ENCODE measurements at regions not wholly inside any gene's neighbourhood (a gene's known extent, or its start where the extent isn't known, plus 50 kb on each side); places are given as distances from the start of the nearest gene placed in this dataset.

DNA sequence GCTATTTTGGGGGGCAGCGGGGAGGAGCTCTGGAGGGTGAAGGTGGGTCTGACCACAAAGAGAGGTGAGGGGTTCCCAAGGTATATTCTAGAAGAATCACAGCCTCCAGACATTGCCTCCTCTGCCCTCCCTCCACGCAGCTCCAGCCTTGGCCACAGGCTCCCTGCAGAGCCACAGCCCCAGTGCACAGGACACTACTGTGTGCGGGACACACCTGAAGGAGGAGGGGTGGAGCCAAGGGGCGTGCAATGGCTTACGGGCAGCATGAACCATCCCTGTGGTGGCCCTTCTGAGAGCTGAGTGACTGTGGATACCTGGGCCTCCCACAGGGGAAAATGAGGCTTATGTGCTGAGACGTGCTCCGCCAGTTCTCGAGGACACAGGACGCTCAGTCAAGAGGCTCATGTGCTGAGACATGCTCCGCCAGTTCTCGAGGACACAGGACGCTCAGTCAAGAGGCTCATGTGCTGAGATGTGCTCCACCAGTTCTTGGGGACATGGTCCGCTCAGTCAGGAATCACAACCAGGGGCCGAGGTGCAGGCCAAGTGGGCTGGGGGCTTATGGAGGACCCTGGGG lies 417.3 kb downstream of the SHANK2 start:
- peak; percentile 78 for DNase-seq

DNA sequence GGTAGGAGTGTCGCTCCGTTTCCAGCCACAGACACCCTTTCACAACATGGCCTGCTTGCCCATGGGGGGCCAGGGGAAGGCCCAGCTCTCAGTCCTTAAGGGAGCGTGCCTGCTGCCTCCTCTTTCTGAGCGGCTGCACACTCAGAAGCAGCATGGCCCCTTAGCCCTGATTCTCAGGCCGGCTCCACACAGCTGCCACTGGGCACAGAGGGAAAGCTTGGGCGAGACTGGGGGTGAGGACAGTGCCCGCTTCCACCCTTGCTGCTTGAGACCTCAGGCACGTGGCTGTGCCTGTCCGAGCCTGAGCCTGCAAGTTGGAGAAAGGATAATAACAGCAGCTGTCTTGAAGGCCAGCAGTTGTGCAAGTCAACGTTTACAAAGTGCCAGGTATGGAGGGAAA lies 416.3 kb downstream of the SHANK2 start:
- DNase-seq, result peak; percentile 10

DNA sequence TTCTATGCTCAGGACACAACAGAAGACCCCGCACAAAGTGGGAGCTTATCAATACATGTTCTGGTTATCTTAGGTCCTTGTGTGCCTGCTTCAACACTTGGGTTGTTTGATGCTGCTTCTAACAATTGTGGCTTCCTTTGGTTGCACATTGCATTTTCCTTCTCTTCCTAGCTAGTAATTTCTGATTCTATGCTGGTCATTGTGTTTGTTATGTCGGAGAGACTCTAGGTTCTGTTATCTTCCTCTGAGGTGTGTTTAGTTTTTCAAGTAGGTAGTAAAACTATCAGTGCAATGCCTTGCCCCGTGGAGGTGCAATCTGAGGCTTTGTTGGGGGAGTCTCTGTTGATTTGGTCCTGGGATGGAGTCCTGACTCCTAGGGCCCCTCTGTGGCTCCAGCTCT lies 414.2 kb downstream of the SHANK2 start:
- DNase-seq, result no peak

DNA sequence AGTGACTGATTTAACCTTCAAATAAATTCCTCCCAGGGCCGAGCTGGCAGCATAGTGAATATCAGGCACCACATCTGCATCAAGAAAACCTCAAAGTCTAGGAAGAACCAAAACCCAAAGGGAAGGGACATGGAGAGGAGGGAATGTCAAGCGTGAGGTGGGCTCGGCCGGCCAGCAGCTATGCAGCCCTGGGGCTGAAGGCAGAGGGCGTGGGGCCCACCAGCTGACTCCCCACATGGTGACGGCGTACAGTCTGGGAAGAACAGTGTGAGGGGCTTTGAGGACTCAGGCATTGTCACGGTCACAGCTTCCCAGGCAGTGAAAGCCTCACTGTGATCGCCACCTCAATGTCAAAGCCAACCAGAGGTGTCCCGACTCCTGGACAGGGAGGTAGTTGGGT lies 412.5 kb downstream of the SHANK2 start:
- no peak for DNase-seq

GRCh38 chr11:70841264-70841663 lies 411.1 kb downstream of the SHANK2 start:
- DNase-seq, result no peak

DNA sequence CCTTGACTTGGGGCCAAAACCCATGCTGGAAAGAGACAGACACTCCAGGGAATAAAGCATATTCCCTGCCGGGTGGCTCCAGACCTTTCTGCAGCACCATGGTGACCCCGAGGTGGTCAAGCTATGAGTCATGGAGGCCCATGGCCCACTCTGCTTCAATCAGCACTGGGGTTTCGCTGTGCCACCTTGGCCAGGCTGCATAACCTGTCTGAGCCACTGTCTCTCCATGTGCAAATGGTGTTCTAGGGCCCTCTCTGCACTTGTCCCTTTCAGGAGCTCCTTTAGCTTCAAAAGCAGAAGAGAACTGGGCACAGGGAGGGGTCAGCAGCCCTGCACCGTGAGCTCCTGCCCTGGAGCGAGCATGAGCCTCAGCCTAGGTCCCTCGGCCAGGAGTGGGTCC lies 410.1 kb downstream of the SHANK2 start:
- no peak for DNase-seq

GRCh38 chr11:70842701-70843100 lies 409.7 kb downstream of the SHANK2 start:
- no peak for DNase-seq

DNA sequence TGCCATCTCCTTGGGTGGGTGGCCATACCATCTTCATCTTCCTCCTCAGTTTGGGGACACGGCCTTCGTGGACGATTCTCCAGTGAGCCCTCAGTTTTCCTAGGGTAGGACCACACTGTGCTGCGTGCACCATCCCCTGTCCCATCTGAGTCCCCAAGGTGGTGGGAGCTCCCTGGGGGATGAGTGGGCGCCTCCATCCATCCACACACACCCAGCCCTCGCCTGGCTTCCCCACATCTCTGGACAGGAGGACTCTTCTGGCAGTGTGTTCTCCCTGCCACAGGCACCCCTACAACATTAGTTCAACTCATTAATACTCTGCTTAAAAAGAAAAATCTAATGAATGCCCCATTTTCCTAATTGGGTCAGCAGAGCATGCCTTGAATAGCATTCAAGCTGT lies 408.5 kb downstream of the SHANK2 start:
- DNase-seq, result no peak

DNA sequence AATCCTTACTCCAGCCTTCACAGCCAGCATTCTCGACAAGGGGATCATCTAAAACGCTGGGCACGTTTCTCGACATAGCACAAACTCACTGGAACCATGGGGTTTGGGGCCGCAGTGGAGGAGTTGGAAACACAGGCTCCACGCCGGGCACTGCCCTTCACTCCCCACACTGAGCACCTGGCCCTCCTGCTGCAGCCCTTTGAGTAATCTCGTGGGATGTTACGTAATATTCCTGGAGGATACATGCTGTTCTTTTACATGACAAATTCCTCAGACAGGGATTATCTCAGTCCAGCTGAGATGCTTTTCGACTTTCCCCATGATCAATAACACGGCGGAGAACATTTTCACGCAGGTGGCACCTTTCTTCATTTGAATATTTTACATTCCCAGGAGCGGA lies 408.0 kb downstream of the SHANK2 start:
- DNase-seq, result no peak

- DNase-seq, result no peak
Observed at GRCh38 chr11:70845591-70846041, 406.8 kb downstream of the SHANK2 start.

DNA sequence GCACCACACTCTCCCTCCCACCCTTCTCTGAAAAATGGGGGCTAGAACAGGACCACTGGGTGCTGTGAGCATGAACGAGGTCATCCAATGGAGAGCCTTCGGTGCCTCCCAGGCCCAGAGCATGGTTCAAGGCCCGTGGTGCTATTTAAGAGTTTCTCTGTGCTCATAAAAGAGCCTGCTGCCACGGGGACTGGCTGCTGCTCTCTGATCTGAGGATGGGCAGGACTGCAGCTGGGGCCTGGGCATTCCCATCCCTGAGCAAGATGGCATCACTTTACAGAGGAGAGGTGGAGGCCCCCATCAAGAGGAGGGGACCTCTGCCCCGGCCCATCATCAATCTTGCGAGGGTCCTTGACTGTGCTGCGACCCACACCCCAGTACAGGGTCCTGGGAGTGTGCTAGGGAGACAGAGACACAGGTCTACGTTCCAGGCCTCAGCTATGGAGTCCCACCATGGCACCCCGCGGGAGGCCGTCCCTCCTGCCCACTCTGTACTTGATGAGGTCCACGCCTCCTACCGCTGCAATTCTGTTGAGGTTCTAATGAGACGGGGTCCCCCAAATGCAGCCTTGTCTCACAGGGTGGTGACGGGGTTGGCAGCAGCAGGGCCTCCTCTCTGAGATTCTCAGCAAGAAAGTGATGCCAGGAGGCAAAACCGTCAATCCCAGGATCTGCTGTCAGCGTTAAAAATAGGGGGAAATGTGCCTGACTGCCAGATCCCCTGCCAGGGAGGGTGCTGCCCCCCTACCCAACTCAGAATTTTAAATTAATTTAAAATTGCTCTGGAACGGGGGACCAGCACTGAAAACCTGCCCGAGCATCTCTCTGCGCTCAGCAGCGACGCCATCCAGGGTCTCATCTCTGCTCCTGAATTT lies 405.4 kb downstream of the SHANK2 start:
- no peak for DNase-seq

DNA sequence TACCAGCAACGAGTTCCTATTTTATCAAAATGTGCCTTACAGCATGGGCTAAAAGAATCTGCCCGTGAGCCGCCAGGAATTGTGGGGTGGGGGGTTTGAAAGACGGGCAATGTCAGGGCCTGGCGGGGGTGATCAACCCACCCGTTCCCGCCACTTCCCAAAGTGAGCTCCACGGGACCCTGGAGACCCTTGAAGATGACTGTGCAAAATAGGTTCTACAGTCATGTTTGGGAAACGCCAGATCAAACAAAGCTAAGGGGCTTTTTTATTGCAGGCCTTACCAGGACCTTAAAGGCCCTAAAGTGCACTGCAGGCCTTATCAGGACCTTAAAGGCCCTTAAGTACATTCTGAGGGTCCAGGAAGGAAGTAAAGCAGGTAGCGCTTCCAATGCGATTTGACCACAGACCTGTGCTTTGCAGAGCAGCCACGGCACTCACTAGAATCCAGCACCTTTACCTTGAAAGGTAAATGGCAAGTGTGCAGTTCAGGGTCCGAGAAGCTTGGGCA lies 404.1 kb downstream of the SHANK2 start:
- no peak for DNase-seq

DNA sequence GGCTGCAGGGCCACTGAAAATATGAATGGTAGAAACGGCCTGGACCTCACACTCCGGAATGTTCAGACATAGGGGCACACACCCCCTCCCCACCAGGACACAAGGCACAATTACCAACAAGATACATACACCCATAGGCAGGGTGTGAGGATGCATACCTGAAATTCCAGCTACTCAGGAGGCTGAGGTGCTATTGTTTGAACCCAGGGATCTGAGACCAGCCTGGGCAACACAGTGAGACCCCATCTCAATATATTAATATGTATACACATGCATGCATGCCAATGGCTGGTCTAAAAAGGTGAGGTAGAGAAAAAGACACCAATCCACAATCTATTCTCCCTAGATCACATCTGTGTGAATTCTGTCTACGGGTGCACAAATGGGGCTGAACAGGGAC lies 403.3 kb downstream of the SHANK2 start:
- no peak for DNase-seq

DNA sequence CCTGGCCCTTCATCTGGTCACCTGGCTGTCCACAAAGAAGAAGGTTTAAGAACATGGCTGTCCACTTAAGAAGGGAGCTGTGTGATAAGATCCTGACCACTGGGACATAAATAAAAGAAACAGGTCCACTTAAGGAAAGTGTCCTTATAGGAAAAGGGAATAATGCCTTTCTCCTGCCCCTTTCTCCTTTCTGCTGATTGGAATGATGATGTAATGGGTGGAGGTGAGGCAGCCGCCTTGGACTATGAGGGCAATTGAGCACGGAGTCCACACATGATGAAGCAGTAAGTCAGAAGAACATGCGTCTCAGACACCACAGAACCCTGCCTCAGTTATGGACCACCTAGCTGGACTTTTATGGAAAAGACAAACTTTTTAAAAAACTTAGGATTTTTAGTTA lies 401.1 kb downstream of the SHANK2 start:
- no peak for DNase-seq

GRCh38 chr11:70851907-70852306 lies 400.5 kb downstream of the SHANK2 start:
- DNase-seq, result no peak

DNA sequence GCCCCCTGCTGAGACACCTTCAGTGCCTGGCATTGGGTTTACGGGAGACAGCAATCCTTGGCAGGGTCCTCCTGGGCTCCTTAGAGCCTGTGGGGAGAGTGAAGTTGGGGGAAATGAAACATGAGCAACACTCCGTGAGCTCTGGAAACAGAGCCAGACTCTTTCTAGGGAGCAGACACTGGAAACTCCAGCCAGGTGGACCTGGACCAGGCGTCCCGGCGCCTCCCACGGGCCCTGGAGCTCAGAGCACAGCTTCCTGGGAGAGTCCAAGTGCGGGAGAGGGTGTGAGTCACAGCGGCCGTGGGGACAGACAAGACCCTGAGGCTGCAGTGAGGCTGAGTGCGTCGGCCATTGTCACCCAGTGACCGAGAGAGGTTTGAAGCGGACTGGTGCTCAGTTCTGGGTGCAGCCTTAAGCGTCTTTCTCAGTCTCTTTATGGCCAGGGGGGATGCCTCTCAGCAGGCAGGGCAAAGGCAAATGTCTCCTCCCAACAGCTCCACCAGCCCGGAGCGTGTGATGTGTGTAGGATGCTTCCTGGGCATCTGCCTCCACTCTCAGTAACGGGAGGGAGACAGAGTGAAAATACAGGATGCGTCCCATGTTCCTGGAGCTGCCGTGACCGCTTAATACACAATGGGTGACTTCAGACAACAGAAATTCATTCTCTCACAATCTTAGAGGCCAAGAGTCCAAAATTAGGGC lies 399.2 kb downstream of the SHANK2 start:
- no peak for DNase-seq

GRCh38 chr11:70853770-70854108 lies 398.6 kb downstream of the SHANK2 start:
- DNase-seq, result no peak

DNA sequence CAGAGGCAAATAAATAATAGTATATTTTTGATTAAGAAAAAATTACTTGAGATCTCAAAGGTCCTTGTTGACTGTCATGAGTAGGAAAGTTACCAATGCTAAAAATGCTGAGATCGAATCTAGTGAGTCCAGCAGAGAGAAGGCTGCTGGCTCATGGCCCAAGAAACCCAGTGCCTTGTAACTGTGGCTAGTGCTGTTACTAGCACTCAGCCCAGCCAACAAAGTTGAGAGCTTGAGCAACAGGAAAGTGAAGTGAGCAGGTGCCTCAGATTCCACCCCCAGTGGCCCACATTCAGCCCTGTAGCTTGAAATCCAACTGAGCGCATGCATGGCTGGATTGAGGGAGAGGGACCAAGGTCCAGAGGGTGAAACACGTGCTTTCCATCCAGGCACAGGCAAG lies 398.2 kb downstream of the SHANK2 start:
- DNase-seq, result peak; percentile 18

DNA sequence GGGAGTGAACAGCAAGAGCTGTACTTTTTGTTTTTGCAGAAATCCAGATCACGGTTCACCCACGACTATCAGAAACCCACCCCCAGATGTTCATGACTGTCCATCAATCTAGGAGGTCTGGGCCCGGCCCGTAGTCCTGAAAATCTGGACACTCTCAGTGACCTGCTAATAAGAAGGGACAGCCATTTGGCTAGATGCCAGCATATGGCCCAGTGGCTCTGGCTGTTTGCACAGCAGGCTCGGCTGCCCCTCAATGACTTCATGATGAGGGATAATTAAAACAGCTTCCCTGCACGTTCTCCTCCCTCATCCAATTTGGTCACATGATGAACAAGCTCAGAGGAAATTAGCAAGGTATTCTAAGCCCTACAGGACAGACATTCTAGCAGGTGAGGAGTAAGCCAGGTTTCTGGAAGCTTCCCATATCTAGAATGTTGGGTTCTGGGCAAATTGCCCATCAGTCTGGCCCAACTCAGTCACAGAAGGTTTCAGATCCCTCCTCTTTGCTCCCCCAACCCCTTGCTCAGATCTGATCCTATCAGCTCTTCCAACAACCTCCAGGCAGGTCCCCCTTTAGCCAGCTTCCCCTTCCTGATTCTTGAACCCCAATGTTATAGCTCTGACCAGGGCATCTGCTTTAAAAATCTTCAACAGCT lies 397.3 kb downstream of the SHANK2 start:
- DNase-seq, result peak; percentile 85

DNA sequence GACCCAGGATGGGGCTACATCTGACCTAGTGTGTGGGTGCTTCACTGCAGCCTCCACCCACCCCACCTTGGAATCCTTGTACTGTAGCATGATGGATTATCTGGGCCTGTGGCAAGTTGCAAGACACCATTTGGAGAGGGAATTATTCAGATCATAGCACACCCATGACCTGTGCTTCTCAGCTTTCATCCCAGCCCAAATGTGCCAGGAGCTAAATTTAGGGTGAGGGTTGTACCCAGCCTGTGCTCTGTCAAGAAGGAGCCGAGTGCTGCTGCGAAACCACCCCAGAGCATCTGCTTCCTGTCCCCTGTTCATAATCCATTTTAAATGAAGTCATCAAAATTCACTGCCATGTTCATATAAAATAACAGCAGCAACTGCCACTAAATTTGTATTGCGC lies 394.5 kb downstream of the SHANK2 start:
- DNase-seq, result no peak

DNA sequence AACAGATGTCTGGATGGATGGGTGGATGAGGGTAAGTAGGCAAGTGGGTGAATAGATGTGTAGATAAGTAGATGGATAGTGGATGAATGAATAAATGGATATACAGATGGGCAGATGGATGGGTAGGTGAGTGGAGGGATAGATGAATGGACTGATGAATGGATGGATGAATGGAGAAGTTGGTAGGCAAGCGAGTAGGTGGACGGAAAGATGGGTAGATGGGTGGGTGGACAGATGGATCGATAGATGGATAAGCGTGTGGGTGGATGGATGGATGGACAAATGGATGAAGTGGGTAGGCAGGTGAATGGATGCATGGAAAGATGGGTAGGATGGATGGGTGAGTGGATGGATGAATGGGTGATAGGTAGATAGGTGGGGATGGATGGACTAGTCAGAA lies 393.2 kb downstream of the SHANK2 start:
- DNase-seq, result no peak

GRCh38 chr11:70860888-70861287 lies 391.5 kb downstream of the SHANK2 start:
- DNase-seq, result no peak

- peak; percentile 50 for DNase-seq
Observed at GRCh38 chr11:70861559-70861958, 390.8 kb downstream of the SHANK2 start.
